ENCODE measurements at regions not wholly inside any gene's neighbourhood (a gene's known extent, or its start where the extent isn't known, plus 50 kb on each side); places are given as distances from the start of the nearest gene placed in this dataset.

GRCh38 chr17:77809814-77810213 is 148.7 kb upstream of the TNRC6C start:
- DNase-seq, result no peak

- no peak for DNase-seq
Measured at GRCh38 chr17:77810536-77810935, 148.0 kb upstream of the TNRC6C start.

- no peak for DNase-seq
Measured at GRCh38 chr17:77811521-77811920, 147.0 kb upstream of the TNRC6C start.

- no peak for DNase-seq
Measured at GRCh38 chr17:77814091-77814772, 144.3 kb upstream of the TNRC6C start.

- DNase-seq, result no peak
Measured at GRCh38 chr17:77815127-77815905, 143.2 kb upstream of the TNRC6C start.

- DNase-seq, result no peak
Measured at GRCh38 chr17:77817953-77818352, 140.6 kb upstream of the TNRC6C start.

- no peak for DNase-seq
Measured at GRCh38 chr17:77819497-77819896, 139.0 kb upstream of the TNRC6C start.

DNA sequence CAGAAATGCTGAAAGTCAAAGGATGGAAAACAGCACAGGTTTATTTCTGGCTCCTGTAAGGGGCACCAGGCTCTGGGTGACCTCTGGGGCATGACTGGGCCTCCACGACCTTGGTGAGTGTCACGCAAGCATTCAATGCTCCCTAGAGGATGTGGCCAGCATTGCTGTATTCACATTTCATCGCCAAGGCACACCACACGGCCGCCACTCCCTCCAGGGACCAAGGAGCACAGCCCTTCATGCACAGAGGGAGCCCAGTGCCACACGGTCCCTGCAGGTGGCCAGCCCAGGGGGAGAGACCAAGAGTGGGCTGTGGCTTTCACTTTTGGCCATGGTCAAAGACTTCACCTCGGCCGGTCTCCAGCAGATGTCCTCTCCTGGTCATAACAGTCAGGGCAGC is 137.4 kb upstream of the TNRC6C start:
- no peak for DNase-seq

DNA sequence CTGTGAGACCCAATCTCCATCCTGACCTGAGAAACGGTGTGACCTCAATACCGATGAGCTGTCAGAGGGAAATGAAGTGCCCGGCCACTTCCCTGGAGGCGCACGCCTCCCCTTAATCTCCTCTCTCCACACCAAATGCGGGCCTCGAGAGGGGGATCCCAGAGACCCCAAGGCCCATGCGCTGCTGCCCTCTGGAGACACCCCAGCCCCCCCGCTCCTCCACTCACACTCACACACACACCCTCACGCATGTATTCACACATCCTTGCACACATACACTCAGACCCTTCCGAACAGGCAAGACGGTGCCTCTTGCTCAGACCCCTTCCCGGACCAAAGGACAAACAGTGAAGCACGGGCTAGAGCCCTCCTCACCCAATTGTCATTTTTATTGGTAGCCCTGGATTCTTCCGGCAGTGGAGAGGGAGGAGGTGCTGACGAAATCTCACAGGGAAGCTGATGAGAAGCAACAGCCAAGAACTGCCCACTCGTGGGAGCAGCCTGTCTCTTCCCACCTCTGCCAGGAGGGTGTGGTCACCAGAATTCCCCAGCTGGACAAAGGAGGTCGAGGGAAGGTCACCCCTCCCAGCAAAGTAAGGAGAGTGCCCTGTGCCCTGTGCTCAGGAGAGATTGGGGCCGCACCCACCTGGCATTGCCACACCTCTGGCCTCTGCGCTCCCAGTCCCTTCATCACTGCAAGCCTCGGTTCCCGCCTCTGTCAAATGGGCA is 136.0 kb upstream of the TNRC6C start:
- DNase-seq, result no peak

DNA sequence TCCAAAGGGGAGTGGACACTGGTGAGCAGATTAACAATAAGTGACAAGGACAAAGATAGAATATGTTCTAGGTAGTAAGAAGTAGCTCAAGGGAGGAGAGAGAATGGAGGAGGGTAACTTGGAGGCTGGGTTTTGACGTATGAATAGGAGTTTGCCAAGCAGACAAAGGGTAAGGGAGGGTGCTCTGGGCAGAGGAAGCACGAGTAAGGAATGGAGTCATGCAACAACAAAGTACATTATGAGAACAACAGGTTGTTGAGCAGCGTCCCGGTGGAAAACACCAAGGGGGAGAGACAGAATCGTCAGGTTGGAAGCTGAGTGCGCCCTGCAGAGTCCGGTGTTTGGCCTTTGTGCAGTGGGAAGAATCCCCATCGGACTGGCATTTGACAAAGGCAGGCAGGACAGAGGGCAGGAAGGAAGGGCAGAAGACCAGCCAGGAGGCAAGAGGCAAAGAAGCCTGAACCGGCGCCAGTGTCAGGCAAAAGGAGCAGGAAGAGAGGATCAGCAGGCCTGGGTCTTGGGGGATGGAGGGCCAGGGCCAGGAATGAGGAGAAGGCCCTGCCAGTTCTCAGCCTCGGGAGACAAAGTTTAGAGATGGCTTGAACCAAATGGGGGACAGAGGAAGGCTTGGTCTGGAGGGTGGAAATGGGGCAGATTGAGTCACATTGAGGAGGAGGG is 134.3 kb upstream of the TNRC6C start:
- no peak for DNase-seq

GRCh38 chr17:77824780-77825280 is 133.7 kb upstream of the TNRC6C start:
- DNase-seq, result no peak

- no peak for DNase-seq
Measured at GRCh38 chr17:77825621-77826020, 132.9 kb upstream of the TNRC6C start.

- no peak for DNase-seq
Measured at GRCh38 chr17:77826132-77826873, 132.2 kb upstream of the TNRC6C start.

GRCh38 chr17:77827039-77827438 is 131.5 kb upstream of the TNRC6C start:
- DNase-seq, result no peak

- DNase-seq, result no peak
Measured at GRCh38 chr17:77827511-77827910, 131.0 kb upstream of the TNRC6C start.

DNA sequence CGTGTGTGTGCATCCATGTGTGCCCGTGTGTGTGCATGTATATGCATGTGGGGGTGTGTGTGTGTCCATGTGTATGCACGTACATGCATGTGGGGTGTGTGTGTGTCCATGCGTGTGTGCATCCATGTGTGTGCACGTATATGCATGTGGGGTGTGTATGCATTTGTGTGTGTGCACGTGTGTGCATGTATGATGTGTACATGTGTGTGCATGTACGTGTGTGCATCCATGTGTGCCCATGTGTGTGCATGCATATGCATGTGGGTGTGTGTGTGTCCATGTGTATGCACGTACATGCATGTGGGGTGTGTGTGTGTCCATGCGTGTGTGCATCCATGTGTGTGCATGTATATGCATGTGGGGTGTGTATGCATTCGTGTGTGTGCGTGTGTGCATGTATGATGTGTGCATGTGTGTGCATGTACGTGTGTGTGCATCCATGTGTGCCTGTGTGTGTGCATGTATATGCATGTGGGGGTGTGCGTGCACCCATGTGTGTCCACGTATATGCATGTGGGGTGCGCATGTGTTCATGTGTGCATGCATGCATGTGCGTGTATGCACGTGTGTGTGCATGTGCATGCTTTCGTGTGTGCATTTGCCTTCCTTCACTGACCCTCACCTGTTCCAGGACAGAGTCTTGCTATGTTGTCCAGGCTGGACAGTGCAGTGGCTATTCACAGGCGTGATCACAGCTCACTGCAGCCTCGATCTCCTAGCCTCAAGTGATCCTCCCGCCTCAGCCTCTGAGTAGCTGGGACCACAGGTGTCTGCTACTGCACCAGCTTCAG is 129.6 kb upstream of the TNRC6C start:
- DNase-seq, result no peak

DNA sequence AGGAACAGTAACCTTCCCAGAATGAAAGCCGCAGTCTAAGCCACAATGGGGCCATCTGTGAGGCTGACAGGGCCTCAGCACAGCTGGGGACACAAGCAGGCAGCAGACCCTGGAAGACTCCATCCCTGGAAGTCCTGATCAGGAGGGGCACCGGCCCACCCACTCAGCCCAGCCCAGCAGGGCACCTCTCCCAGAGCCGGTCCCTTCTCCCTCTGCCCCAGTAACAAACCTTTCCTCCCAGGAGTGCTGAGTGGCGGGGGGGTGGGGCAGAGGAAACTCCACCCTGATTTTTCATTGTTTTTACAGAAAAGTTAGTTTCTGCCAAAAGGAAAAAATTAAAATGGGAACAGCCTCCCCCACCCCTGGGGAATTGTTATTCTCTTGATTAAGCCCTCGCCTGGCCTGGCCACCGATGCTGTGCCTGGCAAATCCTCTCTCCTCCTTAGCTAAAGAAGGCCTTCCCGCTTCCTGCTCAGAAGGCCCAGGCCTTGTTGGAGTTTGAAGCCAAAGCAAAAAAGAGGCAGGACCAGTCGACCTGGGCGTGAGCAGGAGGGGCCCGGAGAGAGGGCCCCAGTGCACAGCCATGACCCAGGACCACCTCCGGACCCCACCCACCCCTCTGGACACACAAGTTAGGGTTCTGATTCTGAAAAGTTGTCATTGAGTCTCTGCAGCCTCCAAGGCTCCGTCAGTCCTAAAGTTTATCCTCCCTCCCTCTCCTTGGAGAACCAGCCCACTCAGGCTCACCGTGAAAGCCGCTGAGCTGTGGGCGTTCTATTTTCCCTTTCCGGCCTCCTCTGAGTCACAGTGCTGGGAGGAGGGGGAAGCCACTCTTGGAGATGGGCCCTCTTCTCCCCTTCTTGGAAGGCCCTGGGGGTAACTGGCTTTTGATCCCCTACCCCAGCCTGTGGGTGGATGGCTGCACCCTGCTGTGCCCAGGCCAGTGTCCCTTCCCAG is 128.4 kb upstream of the TNRC6C start:
- DNase-seq, result no peak

- DNase-seq, result no peak
Measured at GRCh38 chr17:77830816-77831473, 127.6 kb upstream of the TNRC6C start.

GRCh38 chr17:77831474-77832179 is 126.9 kb upstream of the TNRC6C start:
- no peak for DNase-seq
